HG03045 (cell line): ENCODE measurements at regions not wholly inside any gene's neighbourhood (a gene's known extent, or its start where the extent isn't known, plus 50 kb on each side); places are given as distances from the start of the nearest gene placed in this dataset.

ENCODE experiments used
- ATAC-seq: cut with Tn5 transposase; IDR thresholded peaks from one replicate; pipeline ENCODE4 v1.9.1; 2021; ENCODE audit warnings: mild to moderate bottlenecking, moderate library complexity; ENCODE audit not compliant: unreplicated experiment

DNA sequence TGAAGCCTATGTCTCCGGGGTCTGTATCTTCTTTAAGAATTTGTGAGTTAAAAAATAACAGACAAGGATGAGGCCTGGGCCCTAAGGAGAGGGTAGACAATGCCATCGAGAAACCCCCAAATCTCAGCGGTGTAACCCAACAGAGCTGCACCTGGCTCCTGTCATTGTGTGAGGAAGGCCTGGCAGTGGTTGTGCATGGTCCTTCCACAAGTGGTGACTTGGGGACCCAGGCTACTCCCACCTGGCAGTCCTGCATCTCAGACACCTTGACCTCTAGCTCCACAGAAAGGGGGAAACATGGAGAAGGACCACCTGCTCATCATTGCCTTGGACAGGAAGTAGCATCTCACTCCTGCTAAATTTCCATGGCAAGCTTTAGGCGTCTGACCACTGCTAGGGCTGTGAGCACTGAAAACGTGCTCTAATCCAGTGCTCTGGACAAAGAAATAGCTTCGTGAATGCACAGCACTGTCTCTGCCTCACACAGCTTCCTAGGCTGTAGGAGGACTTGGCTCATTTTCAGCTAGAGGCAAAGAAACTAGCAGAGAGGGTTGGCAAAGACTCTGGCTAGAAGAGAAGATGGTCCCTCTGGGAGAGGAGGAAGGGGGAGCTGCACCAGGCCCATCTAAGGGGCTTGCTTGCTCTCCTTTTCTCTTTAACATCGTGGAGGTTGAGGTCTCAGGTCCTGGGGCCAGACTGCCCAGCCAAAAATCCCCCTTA is 273.9 kb upstream of the ZMIZ1 start:
- no peak for ATAC-seq

DNA sequence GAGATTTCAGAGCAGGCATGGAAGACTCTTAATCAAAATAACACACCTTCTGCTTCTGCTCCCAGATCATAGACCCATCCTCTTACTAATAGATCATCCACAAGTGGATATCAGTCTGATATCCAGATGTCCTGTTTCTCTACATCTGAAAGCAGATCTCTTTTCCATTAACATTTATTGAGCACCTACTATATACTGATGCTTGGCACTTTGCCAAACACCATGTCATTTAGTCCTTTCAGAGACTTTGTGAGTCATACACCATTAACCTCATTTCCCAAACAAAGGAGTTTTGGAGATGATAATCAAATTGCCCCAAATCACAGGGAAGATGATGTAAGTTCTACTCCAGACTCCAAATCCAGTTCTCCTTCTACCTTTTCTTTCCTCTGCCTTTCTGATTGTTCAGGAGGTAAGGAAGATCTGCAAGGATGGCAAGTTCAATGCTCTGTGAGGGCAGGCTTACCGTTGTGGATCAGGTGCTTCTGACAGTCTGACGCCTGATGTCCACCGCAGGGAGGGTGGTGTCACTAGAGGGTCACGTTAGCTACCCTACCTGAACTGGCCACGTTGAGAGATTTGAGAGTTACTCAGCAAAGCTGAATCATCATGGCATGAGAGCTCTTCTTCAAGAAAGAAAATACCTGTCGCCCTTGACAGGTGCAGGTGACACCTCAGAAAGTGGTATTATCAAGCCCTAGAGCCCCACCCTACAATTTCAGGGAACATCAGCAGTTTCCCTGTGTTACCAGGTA is 269.6 kb upstream of the ZMIZ1 start:
- ATAC-seq: no peak

DNA sequence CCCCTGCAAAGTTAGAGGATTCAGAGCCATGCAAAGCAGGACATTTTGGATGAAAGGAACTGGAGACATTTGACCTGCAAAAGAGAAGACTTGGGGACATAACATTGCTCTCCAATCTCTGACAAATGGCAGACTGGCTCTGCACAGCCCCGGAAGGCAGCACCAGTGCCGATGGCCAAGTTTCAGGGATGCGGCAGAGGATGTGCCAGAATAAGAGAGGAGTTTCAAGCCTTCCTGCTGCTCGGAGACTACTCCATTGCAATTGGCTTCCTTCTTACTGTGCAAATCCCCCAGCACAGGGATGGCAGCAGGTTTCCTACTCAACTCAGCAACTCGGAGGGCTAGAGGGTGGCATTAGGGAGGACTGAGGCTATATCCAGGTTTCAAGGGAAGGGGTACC is 268.8 kb upstream of the ZMIZ1 start:
- no peak for ATAC-seq

DNA sequence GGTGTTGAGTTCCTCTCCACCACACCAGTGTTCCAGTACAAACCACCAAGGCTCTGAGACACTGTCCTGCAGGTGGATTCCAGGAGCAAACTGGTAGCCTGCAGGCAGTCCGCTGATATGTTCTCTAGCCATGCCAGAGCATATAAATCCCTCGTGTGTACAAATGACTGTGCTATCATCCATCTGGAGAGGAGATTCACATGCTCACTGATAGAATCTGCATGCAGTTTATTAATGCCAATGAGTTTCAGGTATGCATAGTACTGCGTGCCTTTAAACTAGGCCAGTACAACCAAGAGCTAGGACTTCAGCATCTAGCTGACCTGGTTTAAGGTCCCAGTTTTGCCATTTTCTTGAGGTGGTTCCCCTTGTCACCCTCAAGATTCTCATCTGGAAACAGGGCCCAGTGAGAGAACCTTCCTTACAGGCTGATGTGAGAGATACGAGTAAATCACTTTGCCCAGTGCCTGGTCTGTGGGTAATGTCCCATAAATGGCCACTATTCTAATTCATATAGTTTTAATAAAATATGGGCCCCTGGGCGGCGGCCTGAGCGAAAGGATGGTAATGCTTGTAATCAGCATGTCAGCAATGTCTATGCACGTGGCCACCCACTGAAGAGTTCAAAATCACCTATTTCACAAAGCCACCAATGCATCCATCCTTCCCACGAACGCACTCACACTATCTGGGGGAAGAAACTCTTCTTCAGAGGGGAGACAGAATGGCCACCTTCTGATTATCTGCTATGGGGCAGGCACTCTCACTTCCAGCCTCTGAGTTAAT is 268.0 kb upstream of the ZMIZ1 start:
- ATAC-seq: no peak

DNA sequence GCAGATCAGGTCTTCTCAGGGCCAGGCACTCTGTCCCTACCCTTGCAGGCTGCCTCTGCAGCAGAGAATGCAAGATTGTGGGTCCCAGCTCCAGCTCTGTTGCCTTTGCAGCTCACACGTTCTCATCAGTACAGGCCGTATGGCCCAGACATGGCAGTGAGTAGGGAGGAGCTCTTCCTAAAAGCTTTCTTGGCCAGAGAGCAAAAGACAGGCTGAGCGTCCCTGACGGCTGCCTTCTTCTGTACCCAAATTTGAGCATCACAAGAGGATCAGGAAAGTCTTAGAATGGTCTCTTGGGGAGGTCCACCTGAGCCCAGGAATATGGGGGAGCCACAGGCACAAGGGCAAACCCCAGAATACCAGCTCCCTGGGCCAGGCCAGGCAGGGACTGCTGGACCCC is 266.3 kb upstream of the ZMIZ1 start:
- no peak for ATAC-seq

DNA sequence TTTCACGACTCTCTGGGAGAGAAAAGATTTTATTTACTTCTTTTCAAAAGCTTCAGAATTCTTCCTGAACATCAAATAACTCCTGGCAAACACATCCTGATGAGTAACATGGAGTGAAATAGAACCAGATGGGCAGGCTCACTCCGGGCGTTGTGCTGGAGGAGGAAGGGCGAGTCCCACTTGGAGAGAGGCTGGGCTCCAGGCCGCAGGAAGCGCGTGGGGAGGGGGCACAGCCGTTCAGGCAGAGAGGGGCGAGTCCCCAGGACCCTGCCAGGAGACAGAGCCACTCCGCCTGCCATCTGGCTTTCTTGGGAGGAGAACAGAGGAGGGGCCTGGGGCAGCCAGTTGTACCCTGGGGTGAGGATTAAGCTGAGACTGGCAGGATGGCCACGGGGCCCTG is 265.9 kb upstream of the ZMIZ1 start:
- ATAC-seq: no peak

DNA sequence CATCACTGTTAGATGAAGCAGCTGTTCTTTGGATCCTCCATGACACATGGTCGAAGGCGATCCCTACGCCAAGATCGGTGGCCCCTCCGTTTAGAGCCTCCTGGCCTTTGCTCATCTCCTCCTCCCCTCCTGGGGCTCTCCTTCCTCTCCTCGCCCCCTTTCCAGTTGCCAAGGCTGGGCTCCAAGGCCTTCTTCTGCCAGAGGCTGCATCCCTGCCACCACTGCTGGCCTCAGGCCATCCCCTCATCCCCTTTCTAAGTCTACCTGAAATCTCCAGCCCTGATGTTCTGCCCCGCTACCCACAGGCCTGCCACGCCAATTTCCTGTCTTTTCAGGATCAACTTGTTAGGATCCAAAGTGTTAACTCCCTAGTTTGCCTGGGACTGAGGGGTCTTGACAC is 265.1 kb upstream of the ZMIZ1 start:
- ATAC-seq: no peak

DNA sequence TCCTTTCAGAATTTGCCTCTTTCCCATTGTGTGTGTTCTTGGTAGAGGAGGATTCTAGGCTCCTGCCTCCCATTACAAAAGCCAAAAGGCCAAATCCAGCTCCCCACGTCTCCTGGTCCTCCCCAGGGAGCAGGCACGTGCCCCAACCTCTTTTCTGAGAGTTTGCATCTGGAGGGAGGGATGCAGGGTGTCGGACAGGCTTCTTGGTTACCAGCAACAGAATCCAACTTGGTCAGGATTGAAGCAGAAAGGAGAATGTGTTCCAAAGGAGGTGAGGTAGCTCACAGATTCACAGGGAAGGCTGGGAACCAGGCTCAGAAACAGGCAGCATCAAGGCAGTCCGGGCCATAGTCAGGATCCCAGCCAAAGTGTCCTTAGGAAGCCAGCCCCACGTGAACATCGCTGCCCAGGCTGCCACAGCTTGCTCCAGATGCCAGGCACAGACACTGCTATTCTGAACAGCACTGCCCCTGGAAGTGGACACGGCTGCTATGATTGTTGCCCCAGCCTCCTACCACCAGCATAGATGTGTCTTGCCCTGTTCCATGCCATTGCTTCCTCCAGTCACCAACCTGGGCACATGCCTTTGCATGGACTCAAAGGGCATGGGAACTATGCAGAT is 264.2 kb upstream of the ZMIZ1 start:
- ATAC-seq: no peak

DNA sequence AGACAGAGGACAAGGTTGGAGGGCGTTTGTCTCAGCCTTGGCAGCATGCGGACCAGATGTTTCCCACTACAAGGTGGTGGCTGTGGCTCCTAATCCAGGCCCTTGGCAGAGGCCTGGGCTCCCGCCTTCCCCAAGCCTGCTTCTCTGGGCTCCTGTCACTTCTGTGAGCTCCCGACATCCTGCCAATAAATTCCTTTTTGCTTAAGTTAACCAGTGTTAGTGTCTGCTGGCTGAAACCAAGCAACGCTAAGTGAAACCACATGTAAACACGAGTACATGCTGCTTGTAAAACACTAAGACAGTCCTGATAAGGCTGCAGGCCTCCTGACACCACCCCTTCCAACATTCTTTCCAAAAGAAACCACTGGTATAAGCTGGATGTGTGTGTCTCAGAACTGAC is 263.6 kb upstream of the ZMIZ1 start:
- ATAC-seq: no peak

DNA sequence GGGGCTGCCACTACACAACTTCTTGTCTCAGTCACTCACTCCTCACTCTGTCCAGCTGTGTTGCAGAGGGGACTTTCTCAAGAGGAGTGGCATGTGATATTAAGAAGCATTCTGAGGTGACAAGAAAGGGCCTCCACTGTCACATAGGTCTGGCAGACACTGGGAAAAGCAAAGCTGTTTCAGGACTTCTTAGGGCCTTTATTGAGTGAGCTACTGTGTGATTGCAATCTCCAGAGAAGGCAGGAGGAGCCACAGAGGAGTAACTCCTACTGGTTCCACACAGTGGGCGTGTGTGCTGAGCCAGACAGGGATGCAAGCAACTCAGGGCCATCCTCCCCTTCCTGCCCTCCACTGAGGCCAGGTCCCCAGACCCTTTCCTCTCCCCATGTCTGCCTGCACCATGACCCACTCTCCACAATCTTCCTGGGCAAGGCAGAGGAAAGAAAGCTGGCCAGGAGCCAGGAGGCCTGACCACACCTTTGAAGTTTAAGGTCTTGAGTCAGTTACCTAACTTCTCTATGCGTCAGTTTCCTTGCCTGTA is 262.0 kb upstream of the ZMIZ1 start:
- no peak for ATAC-seq

DNA sequence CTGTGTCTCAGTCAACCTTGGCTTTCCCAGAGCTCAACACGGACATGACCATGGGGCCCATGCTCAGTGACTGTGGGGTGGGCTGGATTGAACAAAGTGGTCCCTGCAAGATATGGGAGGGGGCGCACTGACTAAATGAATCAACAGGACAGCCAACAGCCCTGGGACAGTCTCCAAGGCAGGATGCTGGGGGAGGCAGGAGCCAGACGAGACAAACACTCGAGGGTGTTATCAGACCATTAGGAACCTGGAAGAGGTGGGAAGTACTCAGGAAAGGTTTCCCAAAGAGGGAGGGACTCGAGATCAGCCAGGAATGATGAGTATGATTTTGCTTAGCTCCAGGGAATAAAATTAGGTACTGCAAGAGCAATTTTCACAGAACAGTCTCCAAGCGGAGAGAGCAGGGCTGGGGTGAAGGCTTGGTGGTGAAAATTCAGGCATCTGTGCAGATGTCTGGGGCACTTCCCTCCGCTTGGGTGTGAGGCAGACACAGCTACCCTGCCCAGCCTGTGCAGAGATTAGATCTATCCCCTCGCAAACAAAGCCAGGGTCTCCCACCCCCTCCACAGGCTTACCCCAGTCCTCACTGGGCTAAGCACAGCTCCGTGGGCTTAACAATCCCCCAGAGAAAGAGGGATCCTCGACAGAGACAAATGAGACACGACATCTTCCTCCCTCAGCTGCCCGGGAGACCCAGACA is 261.1 kb upstream of the ZMIZ1 start:
- ATAC-seq: no peak

DNA sequence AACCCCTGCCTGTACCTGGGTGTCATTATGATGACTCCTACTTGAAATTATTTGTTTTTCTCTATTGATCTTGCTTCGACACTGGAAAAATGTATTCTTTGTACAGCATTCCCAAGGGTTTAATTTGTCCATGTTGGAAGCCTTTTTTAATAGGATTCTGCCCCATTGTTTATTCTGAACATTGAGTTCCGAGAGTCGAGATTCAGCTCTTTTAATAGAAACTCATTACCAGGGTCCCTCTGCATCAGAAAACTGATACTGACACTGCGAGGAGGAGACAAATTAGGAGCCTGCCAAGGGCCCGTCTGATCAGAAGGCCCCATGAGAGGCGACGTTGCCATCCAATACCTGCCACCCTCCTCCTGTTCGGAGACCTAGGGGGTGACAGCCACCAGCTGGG is 260.5 kb upstream of the ZMIZ1 start:
- ATAC-seq: no peak

DNA sequence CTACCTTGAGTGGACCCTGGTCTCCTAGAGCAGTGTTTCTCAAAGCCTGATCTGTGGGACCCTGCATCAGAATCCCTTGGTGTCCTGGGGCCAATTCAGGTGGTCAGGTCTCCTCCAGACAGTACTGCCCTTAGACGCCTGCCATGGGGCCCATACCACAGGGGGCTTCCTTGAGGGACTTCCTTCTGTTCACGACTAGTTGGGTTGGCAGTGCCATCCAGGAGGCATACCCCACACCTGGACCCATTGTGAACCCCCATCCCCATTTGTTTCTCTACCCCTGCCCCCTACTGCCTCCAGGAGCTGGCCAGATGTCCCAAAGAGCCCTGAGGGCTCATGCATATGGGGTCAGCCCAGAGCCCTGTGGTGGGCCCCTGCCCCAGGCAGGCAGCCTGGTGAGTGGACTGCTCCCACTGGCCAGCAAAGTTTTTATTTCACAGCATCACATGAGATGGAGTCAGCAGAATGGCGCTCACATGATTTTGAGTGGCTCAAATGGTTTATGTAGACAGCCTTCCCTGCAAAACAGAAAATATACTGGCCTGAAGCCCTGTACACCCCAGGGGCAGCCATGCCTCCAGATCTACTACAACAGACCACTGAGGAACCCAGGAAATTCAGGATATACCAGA is 259.9 kb upstream of the ZMIZ1 start:
- ATAC-seq: no peak

DNA sequence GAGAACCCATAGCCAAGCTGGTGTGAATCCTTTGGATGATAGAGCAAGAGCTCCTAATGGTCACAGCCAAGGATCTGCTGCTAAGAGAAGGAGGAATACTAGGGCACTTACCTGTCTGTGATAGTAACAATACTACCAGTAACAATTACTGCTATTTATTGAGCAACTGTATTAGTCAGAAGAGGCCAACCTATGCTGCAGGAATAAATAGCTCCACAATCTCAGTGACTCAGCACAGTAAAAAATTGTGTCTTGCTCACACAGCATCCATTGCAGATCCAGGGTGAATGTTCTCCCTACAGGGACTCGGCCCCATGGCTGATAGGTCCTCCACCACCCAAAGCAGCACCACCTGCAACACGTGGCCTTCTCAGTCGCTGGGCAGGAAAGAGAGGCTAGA is 257.6 kb upstream of the ZMIZ1 start:
- no peak for ATAC-seq

DNA sequence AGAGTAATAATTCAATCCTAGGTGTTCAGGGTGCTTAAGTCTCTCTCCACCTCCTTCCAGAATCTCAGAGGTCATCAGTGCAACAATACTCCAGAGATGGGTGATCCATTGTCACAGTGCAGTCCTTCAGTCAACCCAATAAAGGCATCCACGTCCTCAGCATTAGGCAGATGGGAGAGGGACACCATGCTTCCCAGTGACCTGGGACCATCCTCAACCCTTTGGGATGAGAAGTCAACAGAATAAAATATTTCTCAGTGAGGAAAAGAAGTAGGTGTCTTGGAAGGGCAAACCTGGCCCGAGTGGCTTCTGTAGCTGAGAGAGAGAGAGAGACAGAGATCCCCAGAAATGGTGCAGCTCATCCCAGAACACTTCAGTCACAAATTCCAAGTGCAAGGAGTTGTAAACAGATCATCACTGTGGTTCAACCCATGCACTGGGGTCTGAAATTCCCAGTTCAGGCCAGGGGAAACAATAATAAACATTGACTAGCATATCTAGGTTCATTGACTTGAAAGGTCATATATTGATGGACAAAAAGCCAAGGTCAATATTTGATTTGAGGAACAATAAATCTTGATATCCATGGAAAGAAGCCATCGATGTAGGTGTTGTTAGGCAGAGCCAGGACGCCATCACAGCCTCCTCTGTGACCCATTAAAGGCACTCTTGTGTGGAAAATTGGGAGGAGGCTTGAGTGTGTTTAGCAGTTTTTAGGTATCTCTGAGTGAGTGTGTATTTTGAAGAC is 256.0 kb upstream of the ZMIZ1 start:
- no peak for ATAC-seq

DNA sequence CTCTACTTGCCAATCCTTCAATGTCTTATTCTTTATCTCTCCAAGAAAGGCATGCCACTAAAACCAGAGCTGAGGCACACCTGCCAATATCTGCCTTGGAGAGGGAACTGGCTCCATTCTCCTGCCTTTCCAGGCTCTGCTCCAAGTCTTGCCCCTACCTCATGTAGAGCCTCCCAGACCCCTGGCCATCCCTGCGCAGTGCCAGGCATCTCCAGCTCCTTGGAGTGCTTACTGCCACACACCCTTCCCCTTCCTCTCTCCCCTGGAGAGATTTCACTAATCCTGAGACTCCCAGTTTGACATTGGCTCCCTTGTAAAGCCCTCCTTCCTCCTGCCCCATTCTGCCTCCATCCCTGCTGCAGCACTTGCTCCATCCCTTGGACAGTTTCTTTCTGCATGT is 255.2 kb upstream of the ZMIZ1 start:
- no peak for ATAC-seq

DNA sequence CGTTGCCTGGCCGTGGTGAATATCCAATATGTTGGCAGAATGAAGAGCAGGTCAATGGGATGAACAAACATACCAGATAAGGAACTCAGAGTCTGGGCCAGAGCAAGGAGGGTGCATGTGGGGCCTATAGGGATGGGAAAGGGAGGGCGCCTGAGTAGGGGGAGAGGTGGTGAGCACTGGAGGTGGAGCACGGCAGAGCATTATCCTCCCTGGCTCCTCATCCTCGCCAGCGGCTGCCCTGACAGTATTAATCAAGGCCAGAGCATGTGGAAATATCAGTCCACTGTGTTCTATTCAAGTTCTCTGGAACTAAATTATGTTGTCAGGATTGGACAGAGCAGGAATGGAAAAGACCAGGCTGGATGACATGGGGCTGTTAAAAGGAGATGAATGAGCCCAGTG is 254.8 kb upstream of the ZMIZ1 start:
- no peak for ATAC-seq

DNA sequence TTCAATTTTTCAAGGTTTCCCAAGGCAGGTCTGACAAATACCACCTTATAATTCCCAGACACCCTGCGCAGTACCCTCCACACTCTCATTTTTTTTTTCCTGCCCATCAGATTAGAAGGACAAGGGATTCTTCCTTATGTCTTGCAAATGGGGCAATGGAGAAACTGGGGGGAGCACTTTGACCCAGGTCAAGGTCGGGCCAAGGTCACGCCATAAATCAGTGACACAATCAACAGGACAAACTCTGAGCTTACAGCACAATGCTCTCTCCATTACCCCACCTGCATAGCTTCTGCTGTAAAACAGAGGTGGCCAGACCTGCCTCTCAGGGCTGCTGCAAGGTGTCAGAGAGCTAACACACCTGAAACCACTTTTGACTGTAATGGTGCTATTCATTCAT is 254.4 kb upstream of the ZMIZ1 start:
- no peak for ATAC-seq

DNA sequence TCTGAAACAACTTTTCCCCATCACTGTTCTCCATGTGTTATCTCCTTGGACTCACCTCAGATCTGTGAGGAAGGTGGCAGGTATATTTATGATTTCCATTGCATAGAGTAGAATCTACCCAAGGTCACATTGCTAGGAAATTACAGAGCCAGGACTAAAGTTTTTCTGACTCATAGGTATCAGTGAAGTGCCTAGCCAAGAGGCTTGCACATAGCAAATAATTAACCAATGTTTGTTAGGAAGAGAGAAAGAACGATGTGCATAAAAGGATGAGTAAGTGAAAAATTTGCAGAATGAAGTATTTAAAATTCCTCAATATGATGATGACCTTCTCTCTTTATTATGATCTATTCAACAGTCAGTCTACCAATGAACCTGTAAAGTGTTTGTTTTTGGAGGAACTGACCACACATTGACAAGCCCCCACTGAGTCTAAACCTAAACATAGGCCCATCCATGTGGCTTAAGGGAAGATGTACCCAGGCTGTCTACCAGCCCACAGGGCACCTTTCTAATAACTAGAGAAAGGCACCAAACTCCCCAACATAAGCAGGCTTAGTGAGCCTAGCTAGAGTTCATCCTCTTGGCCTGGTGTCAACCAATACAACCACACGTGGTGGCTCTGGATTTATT is 252.9 kb upstream of the ZMIZ1 start:
- no peak for ATAC-seq
